ENCODE measurements at regions not wholly inside any gene's neighbourhood (a gene's known extent, or its start where the extent isn't known, plus 50 kb on each side); places are given as distances from the start of the nearest gene placed in this dataset.

DNA sequence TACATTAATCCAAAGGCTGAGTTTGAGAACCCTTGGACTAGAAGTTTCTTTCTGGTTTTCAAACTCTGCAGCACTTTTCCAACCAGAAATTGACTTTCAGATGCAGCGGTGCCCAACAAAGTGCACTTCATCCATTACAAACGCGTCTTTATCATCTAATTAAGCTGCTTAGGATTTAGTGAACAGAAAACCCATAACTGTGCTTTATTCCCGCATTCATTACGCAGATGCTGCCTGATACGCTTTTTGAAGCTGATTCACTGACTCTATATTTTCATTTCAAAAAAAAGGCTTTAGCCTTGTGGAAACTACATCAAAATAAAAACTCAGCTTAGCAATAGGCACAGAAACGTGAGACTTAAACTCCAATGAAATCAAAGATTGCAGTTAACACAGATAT lies 69.8 kb upstream of the CTXND1 start:
- TF ChIP-seq, protein P1, sequence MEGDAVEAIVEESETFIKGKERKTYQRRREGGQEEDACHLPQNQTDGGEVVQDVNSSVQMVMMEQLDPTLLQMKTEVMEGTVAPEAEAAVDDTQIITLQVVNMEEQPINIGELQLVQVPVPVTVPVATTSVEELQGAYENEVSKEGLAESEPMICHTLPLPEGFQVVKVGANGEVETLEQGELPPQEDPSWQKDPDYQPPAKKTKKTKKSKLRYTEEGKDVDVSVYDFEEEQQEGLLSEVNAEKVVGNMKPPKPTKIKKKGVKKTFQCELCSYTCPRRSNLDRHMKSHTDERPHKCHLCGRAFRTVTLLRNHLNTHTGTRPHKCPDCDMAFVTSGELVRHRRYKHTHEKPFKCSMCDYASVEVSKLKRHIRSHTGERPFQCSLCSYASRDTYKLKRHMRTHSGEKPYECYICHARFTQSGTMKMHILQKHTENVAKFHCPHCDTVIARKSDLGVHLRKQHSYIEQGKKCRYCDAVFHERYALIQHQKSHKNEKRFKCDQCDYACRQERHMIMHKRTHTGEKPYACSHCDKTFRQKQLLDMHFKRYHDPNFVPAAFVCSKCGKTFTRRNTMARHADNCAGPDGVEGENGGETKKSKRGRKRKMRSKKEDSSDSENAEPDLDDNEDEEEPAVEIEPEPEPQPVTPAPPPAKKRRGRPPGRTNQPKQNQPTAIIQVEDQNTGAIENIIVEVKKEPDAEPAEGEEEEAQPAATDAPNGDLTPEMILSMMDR (IDR thresholded peaks at IDR 0.05) = no peak
- TF ChIP-seq POLR2AphosphoS5 (IDR thresholded peaks at IDR 0.05; ENCODE audit: low read depth, low read length) (no peak), SIN3A (IDR thresholded peaks at IDR 0.05; ENCODE audit: borderline replicate concordance, insufficient read depth, low read depth, low read length) (no peak)
- TF ChIP-seq, protein P2, sequence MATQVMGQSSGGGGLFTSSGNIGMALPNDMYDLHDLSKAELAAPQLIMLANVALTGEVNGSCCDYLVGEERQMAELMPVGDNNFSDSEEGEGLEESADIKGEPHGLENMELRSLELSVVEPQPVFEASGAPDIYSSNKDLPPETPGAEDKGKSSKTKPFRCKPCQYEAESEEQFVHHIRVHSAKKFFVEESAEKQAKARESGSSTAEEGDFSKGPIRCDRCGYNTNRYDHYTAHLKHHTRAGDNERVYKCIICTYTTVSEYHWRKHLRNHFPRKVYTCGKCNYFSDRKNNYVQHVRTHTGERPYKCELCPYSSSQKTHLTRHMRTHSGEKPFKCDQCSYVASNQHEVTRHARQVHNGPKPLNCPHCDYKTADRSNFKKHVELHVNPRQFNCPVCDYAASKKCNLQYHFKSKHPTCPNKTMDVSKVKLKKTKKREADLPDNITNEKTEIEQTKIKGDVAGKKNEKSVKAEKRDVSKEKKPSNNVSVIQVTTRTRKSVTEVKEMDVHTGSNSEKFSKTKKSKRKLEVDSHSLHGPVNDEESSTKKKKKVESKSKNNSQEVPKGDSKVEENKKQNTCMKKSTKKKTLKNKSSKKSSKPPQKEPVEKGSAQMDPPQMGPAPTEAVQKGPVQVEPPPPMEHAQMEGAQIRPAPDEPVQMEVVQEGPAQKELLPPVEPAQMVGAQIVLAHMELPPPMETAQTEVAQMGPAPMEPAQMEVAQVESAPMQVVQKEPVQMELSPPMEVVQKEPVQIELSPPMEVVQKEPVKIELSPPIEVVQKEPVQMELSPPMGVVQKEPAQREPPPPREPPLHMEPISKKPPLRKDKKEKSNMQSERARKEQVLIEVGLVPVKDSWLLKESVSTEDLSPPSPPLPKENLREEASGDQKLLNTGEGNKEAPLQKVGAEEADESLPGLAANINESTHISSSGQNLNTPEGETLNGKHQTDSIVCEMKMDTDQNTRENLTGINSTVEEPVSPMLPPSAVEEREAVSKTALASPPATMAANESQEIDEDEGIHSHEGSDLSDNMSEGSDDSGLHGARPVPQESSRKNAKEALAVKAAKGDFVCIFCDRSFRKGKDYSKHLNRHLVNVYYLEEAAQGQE (IDR thresholded peaks at IDR 0.05; ENCODE audit: insufficient read depth in 1 of 2, low read depth in 2 of 2, low read length in 1 of 2) = no peak

Measured in Panc1 (cell line).